AG09319 (cell line): ENCODE measurements at regions not wholly inside any gene's neighbourhood (a gene's known extent, or its start where the extent isn't known, plus 50 kb on each side); places are given as distances from the start of the nearest gene placed in this dataset.

ENCODE experiments used
- DNase-seq: peaks from one replicate; pipeline ENCODE4 v3.0.0-alpha.2; 2010; ENCODE audit warnings: low read depth; ENCODE audit errors: extremely low read depth
- TF ChIP-seq, protein P1 (sequence below): IDR thresholded peaks from 2 replicates; pipeline ENCODE4 v1.5.1; 2011; ENCODE audit warnings: low read depth, mild to moderate bottlenecking, inconsistent platforms, low read length, moderate library complexity

DNA sequence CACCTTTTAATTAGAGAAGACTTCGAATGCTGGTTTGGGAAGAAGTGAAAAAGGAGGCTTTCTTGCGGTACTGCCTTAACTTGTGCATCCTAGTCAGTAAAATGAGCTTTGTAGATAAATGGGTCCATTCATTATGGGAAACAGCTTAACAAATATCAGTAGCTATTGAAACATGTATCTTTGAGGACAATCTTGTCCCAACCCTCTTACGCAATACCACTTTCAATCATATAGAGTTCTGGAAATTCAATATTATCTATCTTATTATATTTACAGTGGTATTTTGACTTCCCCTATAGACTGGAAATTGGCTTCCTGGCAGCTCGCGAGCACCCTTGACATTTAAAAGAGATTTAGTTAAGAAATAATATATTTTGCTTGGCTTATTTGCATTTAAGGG, 565.8 kb upstream of the NUDT12 start:
- DNase-seq: no peak
- TF ChIP-seq, protein P1, sequence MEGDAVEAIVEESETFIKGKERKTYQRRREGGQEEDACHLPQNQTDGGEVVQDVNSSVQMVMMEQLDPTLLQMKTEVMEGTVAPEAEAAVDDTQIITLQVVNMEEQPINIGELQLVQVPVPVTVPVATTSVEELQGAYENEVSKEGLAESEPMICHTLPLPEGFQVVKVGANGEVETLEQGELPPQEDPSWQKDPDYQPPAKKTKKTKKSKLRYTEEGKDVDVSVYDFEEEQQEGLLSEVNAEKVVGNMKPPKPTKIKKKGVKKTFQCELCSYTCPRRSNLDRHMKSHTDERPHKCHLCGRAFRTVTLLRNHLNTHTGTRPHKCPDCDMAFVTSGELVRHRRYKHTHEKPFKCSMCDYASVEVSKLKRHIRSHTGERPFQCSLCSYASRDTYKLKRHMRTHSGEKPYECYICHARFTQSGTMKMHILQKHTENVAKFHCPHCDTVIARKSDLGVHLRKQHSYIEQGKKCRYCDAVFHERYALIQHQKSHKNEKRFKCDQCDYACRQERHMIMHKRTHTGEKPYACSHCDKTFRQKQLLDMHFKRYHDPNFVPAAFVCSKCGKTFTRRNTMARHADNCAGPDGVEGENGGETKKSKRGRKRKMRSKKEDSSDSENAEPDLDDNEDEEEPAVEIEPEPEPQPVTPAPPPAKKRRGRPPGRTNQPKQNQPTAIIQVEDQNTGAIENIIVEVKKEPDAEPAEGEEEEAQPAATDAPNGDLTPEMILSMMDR: no peak

DNA sequence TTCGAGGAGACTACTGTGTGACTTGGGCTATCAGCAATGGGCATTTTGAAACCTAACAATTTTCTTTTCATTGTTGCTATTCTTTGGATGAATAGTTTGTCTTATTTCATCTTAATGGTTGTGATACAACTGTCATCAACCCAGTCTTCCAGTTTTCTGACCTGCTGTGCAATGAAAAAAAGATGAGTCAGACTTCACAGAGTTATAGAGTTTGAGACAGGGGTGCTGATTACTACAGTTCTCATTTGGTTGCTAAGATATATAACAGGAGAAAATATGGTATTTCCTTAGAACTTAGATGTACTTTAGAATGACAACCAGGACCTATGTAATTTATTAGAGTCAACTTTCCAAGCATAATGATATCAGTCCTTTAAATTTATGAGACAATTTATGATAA, 564.4 kb upstream of the NUDT12 start:
- DNase-seq: no peak
- TF ChIP-seq, protein P1: no peak

DNA sequence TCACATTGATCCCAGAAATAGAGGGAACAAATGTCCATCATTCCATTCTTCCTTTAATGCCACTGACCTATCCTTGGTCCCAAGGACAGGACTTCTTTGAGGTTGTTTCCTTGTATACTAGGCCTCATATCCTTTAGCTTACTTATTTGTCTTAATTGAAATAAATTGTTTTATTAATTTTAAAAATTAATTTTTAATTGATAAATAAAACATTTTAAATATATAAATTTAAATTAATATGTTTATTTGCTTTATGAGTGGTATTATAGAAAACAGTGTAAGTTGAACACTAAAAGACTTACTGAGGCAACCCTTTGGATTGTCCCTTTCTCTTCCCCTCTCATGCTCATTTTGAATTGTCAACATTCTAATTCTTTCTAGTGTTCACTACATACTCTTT, 556.9 kb upstream of the NUDT12 start:
- DNase-seq: no peak
- TF ChIP-seq, protein P1: no peak

DNA sequence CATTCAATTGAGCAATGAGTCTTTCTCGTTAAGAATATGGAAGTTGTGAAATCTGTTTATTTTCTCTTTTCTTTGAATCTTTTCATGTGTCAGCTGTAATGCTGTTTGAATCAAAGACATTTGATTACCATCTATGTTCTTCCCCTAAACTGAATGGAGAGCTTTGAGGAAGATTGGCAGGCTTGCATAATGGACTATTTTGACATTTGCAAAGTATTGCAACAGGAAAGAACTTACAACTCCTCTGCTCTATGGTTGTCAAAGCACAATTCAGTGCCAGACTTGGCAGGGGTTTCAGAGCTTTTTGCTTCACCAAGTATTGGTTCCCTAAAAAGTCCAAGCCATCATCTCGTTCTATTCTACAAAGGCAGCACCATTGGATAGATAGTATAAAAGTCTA, 549.0 kb upstream of the NUDT12 start:
- TF ChIP-seq, protein P1: no peak

DNA sequence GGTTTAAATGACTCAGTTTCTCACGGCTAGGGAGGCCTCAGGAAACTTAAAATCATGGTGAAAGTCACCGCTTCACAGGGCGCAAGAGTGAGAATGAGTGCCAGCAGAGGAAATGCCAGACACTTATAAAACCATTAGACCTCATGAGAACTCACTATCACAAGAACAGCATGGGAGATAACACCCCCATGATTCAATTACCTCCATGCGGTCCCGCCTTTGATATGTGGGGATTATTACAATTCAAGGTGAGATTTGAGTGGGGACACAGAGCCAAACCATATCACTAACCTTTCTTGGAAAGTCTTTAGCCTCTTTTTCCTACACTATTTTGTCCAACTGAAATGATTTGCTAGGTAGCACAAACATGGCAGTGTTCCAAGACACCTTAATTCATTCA, 533.9 kb upstream of the NUDT12 start:
- TF ChIP-seq, protein P1: no peak
- DNase-seq: no peak

More for the DNA sequence above, 549.0 kb upstream of the NUDT12 start:
- DNase-seq: no peak

DNA sequence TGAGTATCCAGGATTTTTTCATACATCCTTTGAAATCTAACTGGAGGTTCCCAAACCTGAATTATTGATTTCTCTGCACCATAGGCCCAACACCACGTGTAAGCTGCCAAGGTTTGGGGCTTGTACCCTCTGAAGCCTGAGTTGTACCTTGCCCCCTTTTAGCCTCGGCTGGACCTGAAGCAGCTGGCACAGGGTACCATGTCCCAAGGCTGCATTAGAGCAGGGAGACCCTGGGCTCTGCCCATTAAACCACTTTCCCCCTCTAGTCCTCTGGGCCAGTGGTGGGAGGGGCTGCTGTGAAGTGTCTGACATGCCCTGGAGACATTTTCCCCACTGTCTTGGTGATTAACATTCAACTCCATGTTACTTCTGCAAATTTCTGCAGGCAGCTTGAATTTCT, 532.9 kb upstream of the NUDT12 start:
- TF ChIP-seq, protein P1: no peak
- DNase-seq: no peak

DNA sequence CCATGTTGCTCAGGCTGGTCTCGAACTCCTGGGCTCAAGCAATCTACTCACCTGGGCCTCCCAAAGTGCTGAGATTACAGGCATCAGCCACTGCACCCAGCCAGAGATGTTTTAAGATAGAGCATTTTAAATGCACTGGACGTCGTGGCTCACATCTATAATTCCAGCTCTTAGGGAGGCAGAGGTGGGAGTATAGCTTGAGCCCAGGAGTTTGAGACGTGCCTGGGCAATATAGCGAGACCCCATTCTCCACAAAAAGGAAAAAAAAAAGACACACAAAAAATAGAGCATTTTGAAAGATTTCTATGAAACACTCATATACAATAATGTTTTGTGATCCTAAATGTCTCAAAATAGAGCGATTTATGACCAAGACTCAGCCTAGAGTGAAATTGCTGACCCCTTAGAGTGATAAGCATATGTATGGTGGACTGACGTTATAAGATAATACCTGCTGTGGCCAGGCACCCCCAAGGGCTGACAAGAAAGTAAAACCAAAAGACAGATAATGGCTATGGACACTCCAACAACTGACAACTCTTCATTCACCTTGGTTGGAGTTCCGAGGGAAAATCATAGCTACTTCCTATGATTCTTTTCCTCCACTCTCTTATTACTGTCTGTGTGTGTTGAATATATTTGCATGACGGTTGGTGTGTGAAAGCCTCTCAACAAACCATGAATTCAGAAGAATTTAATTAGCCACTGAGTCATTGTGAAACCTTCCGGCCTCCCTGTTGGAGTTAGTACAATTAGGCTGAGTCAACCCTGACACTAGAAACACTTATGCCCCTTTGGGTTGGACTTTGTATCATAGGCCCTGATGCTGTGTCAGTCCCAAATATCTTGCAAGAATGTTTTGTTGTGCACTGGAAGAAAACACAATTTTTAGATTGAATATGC, 526.5 kb upstream of the NUDT12 start:
- no peak for DNase-seq
- TF ChIP-seq, protein P1: no peak
